SH-SY5Y (cell line): ENCODE measurements at regions not wholly inside any gene's neighbourhood (a gene's known extent, or its start where the extent isn't known, plus 50 kb on each side); places are given as distances from the start of the nearest gene placed in this dataset.

ENCODE experiments used
- GATA2 ChIP-seq: IDR thresholded peaks from 2 replicates; pipeline ENCODE4 v1.6.1; 2011; ENCODE audit warnings: mild to moderate bottlenecking, low read depth, low read length
- GATA3 ChIP-seq: IDR thresholded peaks from 2 replicates; pipeline ENCODE4 v1.6.1; 2011; ENCODE audit warnings: low read depth, mild to moderate bottlenecking, low read length, moderate library complexity

DNA sequence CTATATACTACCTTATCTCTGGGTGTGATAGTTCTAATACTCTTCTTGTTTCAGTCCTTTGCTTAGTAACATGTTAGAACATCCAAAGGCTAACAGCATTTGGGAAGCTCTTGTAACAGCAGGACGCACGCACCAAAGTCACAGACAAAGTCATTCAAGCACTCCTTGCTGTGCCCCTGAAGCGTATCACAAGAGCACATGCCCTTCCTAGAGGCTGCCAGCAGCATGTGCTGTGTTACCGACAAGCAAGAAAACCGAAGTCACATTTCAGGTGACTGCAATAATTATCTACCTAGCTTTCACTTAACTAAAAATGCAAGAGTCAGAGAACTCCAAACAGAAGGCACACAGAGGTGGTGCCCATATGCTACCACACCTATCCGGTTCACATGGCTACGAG lies 194.1 kb downstream of the KLF12 start:
- TF ChIP-seq GATA2, result no peak
- TF ChIP-seq GATA3, result no peak
